Activated naive CD8-positive, alpha-beta T cell treated with anti-CD3 and anti-CD28 coated beads, Interleukin-2, amount 10 ng/mL, durations not matched to agents 7 days and 5 days (primary cell): ENCODE measurements at regions not wholly inside any gene's neighbourhood (a gene's known extent, or its start where the extent isn't known, plus 50 kb on each side); places are given as distances from the start of the nearest gene placed in this dataset.

ENCODE experiments used
- ATAC-seq: fragments of 150-1000 bp; cut with Tn5 transposase; one replicate; pipeline ENCODE4 v1.10.0; 2021; ENCODE audit warnings: low read depth, moderate library complexity
- POLR2A ChIA-PET: fragments of 350-600 bp; sonication (Branson Sonifier 250); formaldehyde crosslinking; loops from one replicate; lab custom pipeline; 2021; ENCODE audit warnings: antibody characterized with exemption; lab: Charles Lee
- DNase-seq: peaks from one replicate; pipeline ENCODE4 v3.0.0; 2021
- H3K27ac Mint-ChIP-seq: one replicate; pipeline ENCODE4 v1.8.0; 2022; ENCODE audit warnings: mild to moderate bottlenecking, mixed read lengths
- H3K27me3 Mint-ChIP-seq: one replicate; pipeline ENCODE4 v1.8.0; 2022; ENCODE audit warnings: mild to moderate bottlenecking, moderate library complexity, mixed read lengths
- H3K36me3 Mint-ChIP-seq: one replicate; pipeline ENCODE4 v1.8.0; 2021; ENCODE audit warnings: mild to moderate bottlenecking, mixed read lengths
- H3K4me1 Mint-ChIP-seq: one replicate; pipeline ENCODE4 v1.8.0; 2021; ENCODE audit warnings: mixed read lengths
- H3K4me3 Mint-ChIP-seq: one replicate; pipeline ENCODE4 v1.8.0; 2022; ENCODE audit warnings: mild to moderate bottlenecking, moderate library complexity, mixed read lengths
- H3K9me3 Mint-ChIP-seq: one replicate; pipeline ENCODE4 v1.8.0; 2021; ENCODE audit warnings: mixed read lengths

GRCh38 chr4:123455360-123455759 is 58.8 kb downstream of the SPRY1 start:
- no peak for ATAC-seq
- no peak for DNase-seq
- no peaks in the 10 kb centered on the region for H3K27me3 Mint-ChIP-seq
- H3K9me3 Mint-ChIP-seq = peaks cover 4% of the 10 kb centered on the region
- H3K4me3 Mint-ChIP-seq = no peak overlapping the region
- POLR2A ChIA-PET = no interaction called here
- peaks cover 12% of the 10 kb centered on the region for H3K36me3 Mint-ChIP-seq
- no peak overlapping the region for H3K27ac Mint-ChIP-seq
- H3K4me1 Mint-ChIP-seq = peaks cover 18% of the 10 kb centered on the region

DNA sequence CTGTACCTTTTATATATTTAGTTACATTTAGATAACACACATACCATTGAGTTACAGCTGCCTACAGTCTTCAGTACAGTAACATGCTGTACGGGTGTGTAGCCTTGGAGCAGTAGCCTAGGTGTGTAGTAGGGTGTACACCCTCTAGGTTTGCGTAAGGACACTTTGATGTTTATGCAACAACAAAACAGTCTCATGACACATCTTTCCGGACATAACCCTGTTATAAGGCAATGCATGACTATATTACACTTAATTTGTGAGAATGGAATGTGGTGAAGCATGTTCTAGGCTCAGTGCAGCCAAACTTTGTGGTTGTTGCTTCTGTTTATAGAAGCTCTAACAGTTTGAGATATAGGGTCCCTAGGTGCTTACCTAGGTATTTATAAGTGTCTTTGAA is 65.4 kb downstream of the SPRY1 start:
- H3K27ac Mint-ChIP-seq = no peak overlapping the region
- no peak overlapping the region for H3K4me3 Mint-ChIP-seq
- peaks cover 2% of the 10 kb centered on the region for H3K9me3 Mint-ChIP-seq
- H3K4me1 Mint-ChIP-seq = no peaks in the 10 kb centered on the region
- no peak for DNase-seq
- H3K36me3 Mint-ChIP-seq = peaks cover 2% of the 10 kb centered on the region
- POLR2A ChIA-PET = interaction anchor here (1.0 kb wide), 1 partner anchor 9 kb away, joined by 3 read pairs; no protein-coding TSS in a partner anchor
- ATAC-seq = no peak
- no peaks in the 10 kb centered on the region for H3K27me3 Mint-ChIP-seq

DNA sequence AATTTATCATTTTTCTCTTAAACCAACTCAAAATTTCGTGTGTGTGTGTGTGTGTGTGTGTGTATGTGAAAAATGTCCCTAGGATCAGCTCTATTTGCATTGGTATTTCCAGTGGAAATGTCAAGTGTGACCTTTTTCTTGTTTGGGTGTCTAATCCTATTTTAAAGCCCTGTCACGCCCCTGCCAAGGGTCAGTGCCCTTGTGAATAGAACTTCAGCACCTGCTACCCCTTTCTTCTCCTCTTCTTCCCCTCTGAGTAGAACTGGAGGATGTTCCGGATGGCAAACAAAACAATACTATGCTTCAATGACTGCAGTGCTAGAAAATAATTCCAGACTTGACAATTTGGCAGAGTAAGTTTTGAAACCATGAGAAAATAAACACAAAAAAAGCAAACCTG is 67.3 kb downstream of the SPRY1 start:
- Mint-ChIP-seq H3K4me3 (no peak overlapping the region), H3K27me3 (no peaks in the 10 kb centered on the region), H3K36me3 (peaks cover 2% of the 10 kb centered on the region), H3K4me1 (peaks cover 1% of the 10 kb centered on the region), H3K9me3 (peaks cover 3% of the 10 kb centered on the region), H3K27ac (no peak overlapping the region)
- POLR2A ChIA-PET = no interaction called here
- no peak for ATAC-seq
- DNase-seq = no peak

GRCh38 chr4:123465416-123465815 is 68.8 kb downstream of the SPRY1 start:
- H3K27me3 Mint-ChIP-seq = no peaks in the 10 kb centered on the region
- no peak for ATAC-seq
- H3K27ac Mint-ChIP-seq = no peak overlapping the region
- POLR2A ChIA-PET = no interaction called here
- H3K36me3 Mint-ChIP-seq = peaks cover 2% of the 10 kb centered on the region
- peaks cover 3% of the 10 kb centered on the region for H3K9me3 Mint-ChIP-seq
- H3K4me1 Mint-ChIP-seq = peaks cover 5% of the 10 kb centered on the region
- no peak for DNase-seq
- H3K4me3 Mint-ChIP-seq = no peak overlapping the region

- peaks cover 3% of the 10 kb centered on the region for H3K9me3 Mint-ChIP-seq
- ATAC-seq (no peak), DNase-seq (no peak)
- peaks cover 2% of the 10 kb centered on the region for H3K36me3 Mint-ChIP-seq
- peaks cover 5% of the 10 kb centered on the region for H3K4me1 Mint-ChIP-seq
- H3K27me3 Mint-ChIP-seq = no peaks in the 10 kb centered on the region
- peak overlapping the region; percentile 1 for H3K27ac Mint-ChIP-seq
- POLR2A ChIA-PET = no interaction called here
- no peak overlapping the region for H3K4me3 Mint-ChIP-seq
Measured at GRCh38 chr4:123466080-123466785, 69.6 kb downstream of the SPRY1 start.

- H3K4me3 Mint-ChIP-seq = no peak overlapping the region
- POLR2A ChIA-PET = no interaction called here
- H3K36me3 Mint-ChIP-seq = peaks cover 2% of the 10 kb centered on the region
- DNase-seq (no peak), ATAC-seq (no peak)
- peaks cover 5% of the 10 kb centered on the region for H3K4me1 Mint-ChIP-seq
- H3K27ac Mint-ChIP-seq = no peak overlapping the region
- peaks cover 1% of the 10 kb centered on the region for H3K9me3 Mint-ChIP-seq
- H3K27me3 Mint-ChIP-seq = no peaks in the 10 kb centered on the region
Measured at GRCh38 chr4:123468479-123469031, 72.0 kb downstream of the SPRY1 start.

DNA sequence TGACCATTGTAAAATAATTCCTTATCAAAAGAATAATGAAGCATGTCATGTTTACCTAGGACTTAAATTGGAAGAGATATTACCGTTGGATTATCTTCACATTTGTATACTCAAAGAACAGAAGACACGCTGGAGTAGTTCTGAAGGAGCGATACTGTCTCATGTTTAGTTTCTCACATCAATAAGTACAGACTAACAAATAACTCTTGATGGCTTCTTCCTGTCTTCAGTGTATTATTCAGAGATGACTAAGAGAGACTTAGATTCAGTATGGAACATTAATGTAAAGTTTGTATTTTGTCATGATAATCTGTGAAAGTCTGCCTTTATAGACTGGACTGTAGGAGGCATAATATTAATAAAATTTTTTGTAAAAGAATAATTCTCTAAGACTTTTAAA is 72.7 kb downstream of the SPRY1 start:
- DNase-seq = no peak
- peaks cover 1% of the 10 kb centered on the region for H3K9me3 Mint-ChIP-seq
- no peak overlapping the region for H3K27ac Mint-ChIP-seq
- no peaks in the 10 kb centered on the region for H3K27me3 Mint-ChIP-seq
- no peak overlapping the region for H3K4me3 Mint-ChIP-seq
- peaks cover 5% of the 10 kb centered on the region for H3K4me1 Mint-ChIP-seq
- ATAC-seq = no peak
- POLR2A ChIA-PET = no interaction called here
- H3K36me3 Mint-ChIP-seq = no peaks in the 10 kb centered on the region

- H3K4me1 Mint-ChIP-seq = peaks cover 5% of the 10 kb centered on the region
- no peaks in the 10 kb centered on the region for H3K27me3 Mint-ChIP-seq
- no peak overlapping the region for H3K27ac Mint-ChIP-seq
- peaks cover 1% of the 10 kb centered on the region for H3K36me3 Mint-ChIP-seq
- POLR2A ChIA-PET = no interaction called here
- ATAC-seq (no peak), DNase-seq (no peak)
- H3K9me3 Mint-ChIP-seq = peaks cover 1% of the 10 kb centered on the region
- H3K4me3 Mint-ChIP-seq = no peak overlapping the region
Measured at GRCh38 chr4:123469696-123470095, 73.1 kb downstream of the SPRY1 start.

DNA sequence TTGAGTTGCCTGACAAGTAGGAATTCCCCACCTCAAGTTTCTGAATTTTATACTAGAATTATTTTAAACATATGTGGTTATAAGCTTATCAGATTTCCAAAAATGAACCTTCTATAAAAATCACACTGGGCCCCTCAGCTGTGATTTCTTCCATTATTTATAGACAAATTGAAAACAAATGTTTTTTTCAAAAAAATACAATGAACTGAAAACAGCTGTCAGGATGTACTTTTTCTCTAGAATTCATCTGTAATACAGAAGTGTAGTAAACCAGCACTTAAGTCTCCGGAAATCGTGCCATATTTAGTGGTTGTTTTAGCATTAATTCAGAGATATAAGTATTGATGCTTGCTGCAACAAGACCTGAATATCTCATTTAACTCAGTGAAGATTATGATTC is 74.0 kb downstream of the SPRY1 start:
- H3K4me1 Mint-ChIP-seq = peaks cover 5% of the 10 kb centered on the region
- POLR2A ChIA-PET = no interaction called here
- H3K4me3 Mint-ChIP-seq = no peak overlapping the region
- H3K27ac Mint-ChIP-seq = no peak overlapping the region
- peaks cover 1% of the 10 kb centered on the region for H3K9me3 Mint-ChIP-seq
- H3K36me3 Mint-ChIP-seq = peaks cover 2% of the 10 kb centered on the region
- no peaks in the 10 kb centered on the region for H3K27me3 Mint-ChIP-seq
- DNase-seq = no peak
- ATAC-seq = no peak

DNA sequence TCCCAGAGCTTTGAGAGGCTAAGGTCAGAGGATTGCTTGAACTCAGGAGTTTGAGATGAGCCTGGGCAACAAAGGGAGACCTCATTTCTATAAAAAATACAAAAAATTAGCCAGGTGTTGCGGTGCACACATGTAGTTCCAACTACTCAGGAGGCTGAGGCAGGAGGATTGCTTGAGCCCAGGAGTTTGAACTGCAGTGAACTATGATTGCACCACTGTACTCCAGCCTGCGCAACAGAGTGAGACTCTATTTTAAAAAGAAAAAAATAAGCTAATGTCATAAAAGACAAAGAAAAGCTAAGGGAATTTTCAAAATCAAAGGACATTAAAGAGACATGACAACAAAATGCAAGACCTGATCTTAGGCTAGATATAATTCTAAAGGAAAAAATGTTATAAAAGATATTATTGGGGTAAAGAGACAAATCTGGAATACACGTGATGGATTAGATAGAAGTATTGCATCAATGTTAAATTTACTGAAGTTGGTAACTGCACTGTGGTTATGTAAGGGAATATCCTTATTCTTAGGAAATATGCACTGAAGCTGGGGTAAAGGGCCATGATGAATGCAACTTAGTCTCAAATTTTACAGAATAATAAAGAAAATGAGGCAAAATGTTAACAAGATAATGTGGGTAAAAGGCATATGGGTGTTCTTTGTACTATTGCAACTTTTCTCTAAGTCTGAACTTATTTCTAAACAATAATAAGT is 75.2 kb downstream of the SPRY1 start:
- Mint-ChIP-seq H3K27ac (no peak overlapping the region), H3K4me3 (no peak overlapping the region)

DNA sequence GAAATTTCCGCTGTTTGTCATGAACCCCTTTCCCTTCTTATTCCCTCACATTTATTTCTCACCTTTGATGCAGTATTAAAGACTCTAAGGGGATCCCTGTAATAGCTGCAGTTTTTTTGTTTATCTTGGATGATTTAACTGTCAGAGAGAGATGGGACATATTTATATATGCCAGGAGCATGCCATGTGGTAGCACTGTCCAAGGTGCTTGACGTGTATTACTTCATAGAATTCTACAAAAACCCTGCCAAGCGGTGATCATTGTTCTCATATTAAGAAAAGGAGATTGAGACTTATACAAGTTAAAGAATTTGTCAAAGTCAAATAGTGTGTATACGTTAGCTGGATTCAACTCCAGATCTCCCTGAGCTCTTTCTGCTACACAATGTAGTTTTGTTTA is 78.2 kb downstream of the SPRY1 start:
- Mint-ChIP-seq H3K27ac (no peak overlapping the region), H3K9me3 (peaks cover 2% of the 10 kb centered on the region), H3K27me3 (no peaks in the 10 kb centered on the region), H3K4me3 (no peak overlapping the region), H3K36me3 (peaks cover 6% of the 10 kb centered on the region), H3K4me1 (peaks cover 30% of the 10 kb centered on the region)
- POLR2A ChIA-PET = interaction anchor here (1.3 kb wide), 1 partner anchor 75 kb away, joined by 6 read pairs; no protein-coding TSS in a partner anchor
- no peak for DNase-seq
- ATAC-seq = no peak

More for the DNA sequence above, 75.2 kb downstream of the SPRY1 start:
- Mint-ChIP-seq H3K36me3 (peaks cover 4% of the 10 kb centered on the region), H3K9me3 (peaks cover 1% of the 10 kb centered on the region), H3K4me1 (peaks cover 9% of the 10 kb centered on the region), H3K27me3 (no peaks in the 10 kb centered on the region)
- ATAC-seq = no peak
- no peak for DNase-seq
- POLR2A ChIA-PET = no interaction called here

DNA sequence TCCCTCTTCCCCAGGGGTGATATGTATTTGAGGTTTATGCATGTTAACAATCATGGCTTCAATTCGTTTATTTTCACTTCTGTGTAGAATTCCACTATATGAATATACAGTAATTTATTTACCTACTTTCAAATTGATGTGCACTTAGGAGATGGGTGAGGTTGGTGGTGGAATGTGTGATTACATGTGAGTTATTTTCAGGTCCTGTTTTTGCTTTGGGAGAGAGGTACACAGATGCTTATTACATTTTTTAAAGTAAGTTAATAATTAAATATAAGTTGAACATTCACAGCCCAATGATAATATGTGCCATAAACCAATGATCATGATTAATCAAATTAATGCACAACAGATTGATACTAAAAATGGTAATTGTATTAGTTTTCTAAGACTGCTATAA is 79.5 kb downstream of the SPRY1 start:
- ATAC-seq (no peak), DNase-seq (no peak)
- Mint-ChIP-seq H3K36me3 (peaks cover 6% of the 10 kb centered on the region), H3K4me3 (no peak overlapping the region), H3K27me3 (no peaks in the 10 kb centered on the region), H3K9me3 (peaks cover 2% of the 10 kb centered on the region), H3K27ac (no peak overlapping the region), H3K4me1 (peaks cover 33% of the 10 kb centered on the region)
- POLR2A ChIA-PET = no interaction called here

- Mint-ChIP-seq H3K4me1 (peaks cover 33% of the 10 kb centered on the region), H3K27me3 (no peaks in the 10 kb centered on the region), H3K4me3 (peak overlapping the region; percentile 65), H3K27ac (peak overlapping the region; percentile 83), H3K36me3 (peaks cover 6% of the 10 kb centered on the region), H3K9me3 (peaks cover 2% of the 10 kb centered on the region)
- DNase-seq (peak; percentile 69), ATAC-seq (peak; percentile 95)
- POLR2A ChIA-PET = interaction anchor here (1.5 to 1.8 kb wide), 3 partner anchors 27 to 129 kb away, joined by 3 to 8 read pairs (median 4); no protein-coding TSS in a partner anchor
Measured at GRCh38 chr4:123477711-123478209, 81.2 kb downstream of the SPRY1 start.
